Natural killer cell (primary cell): ENCODE measurements at regions not wholly inside any gene's neighbourhood (a gene's known extent, or its start where the extent isn't known, plus 50 kb on each side); places are given as distances from the start of the nearest gene placed in this dataset.

Experiments
- ATAC-seq, 3 donors: fragments of 150-1000 bp in 2 of 3; fragments of 200-7000 bp in 1 of 3; cut with Tn5 transposase; 1 replicate in 1 of 3; 2 replicates in 2 of 3; pipeline ENCODE4 v1.10.0; 2021; ENCODE audit warnings: mild to moderate bottlenecking in 2 of 3, moderate library complexity in 2 of 3
- DNase-seq, 2 donors: peaks; one replicate each; pipeline versions ENCODE4 v3.0.0 to v3.0.0-alpha.2; 2013 to 2021; ENCODE audit warnings: mixed read lengths in 1 of 2
- H3K27ac ChIP-seq: one replicate; pipeline ENCODE4 v1.5.1; 2013; ENCODE audit warnings: mild to moderate bottlenecking, low read length
- H3K27me3 ChIP-seq: one replicate; pipeline ENCODE4 v1.6.1; 2013; ENCODE audit warnings: low read length; ENCODE audit not compliant: control insufficient read depth, insufficient read depth
- H3K36me3 ChIP-seq: one replicate; pipeline ENCODE4 v1.6.1; 2013; ENCODE audit warnings: low read length; ENCODE audit not compliant: control insufficient read depth, insufficient read depth
- H3K4me1 ChIP-seq: one replicate; pipeline ENCODE4 v1.6.1; 2013; ENCODE audit warnings: low read length; ENCODE audit not compliant: control insufficient read depth, insufficient read depth
- H3K4me3 ChIP-seq: one replicate; pipeline ENCODE4 v1.5.1; 2013; ENCODE audit warnings: low read length
- H3K9me3 ChIP-seq: one replicate; pipeline ENCODE4 v1.6.1; 2013; ENCODE audit warnings: low read length; ENCODE audit not compliant: control insufficient read depth, insufficient read depth
- H3K27ac Mint-ChIP-seq, 2 donors: one replicate each; pipeline ENCODE4 v1.8.0; 2022; ENCODE audit warnings: mild to moderate bottlenecking in 2 of 2, mixed read lengths in 2 of 2, moderate library complexity in 1 of 2
- H3K27me3 Mint-ChIP-seq, 2 donors: one replicate each; pipeline ENCODE4 v1.8.0; 2022; ENCODE audit warnings: low read depth in 2 of 2, mixed read lengths in 2 of 2
- H3K36me3 Mint-ChIP-seq: one replicate; pipeline ENCODE4 v1.8.0; 2022; ENCODE audit warnings: mixed read lengths
- H3K4me1 Mint-ChIP-seq, 2 donors: one replicate each; pipeline ENCODE4 v1.8.0; 2022; ENCODE audit warnings: mixed read lengths in 2 of 2
- H3K4me3 Mint-ChIP-seq: one replicate; pipeline ENCODE4 v1.8.0; 2022; ENCODE audit warnings: mild to moderate bottlenecking, moderate library complexity, mixed read lengths
- H3K9me3 Mint-ChIP-seq, 2 donors: one replicate each; pipeline ENCODE4 v1.8.0; 2022; ENCODE audit warnings: mixed read lengths in 2 of 2
- CTCF ChIP-seq: fragments of 200-600 bp; IDR thresholded peaks from one replicate; pipeline ENCODE4 v1.8.0; 2022; ENCODE audit warnings: antibody characterized with exemption
- WGBS: methylation state at CpG from one replicate; pipeline ENCODE4 v1.1.7; 2013; ENCODE audit warnings: missing lambda C conversion rate; ENCODE audit not compliant: insufficient coverage; 5-methylcytosine and 5-hydroxymethylcytosine counted together
- intact Hi-C: fragments of 100-400 bp; cut with micrococcal nuclease; formaldehyde crosslinking; loops from one replicate; pipeline ENCODE4 v1.14.2; 2022

GRCh38 chr20:60630609-60631008 lies 621.5 kb upstream of the CDH4 start:
- no peak overlapping the region for H3K27ac Mint-ChIP-seq
- H3K4me1 Mint-ChIP-seq = no peaks in the 10 kb centered on the region
- no peaks in the 10 kb centered on the region for H3K36me3 Mint-ChIP-seq
- H3K27ac ChIP-seq = no peak overlapping the region
- TF ChIP-seq CTCF = no peak
- ATAC-seq (no peak), DNase-seq (no peak)
- no peaks in the 10 kb centered on the region for H3K36me3 ChIP-seq
- intact Hi-C loops = no loop called here
- H3K9me3 Mint-ChIP-seq = no peaks in the 10 kb centered on the region
- no peaks in the 10 kb centered on the region for H3K9me3 ChIP-seq
- no peak overlapping the region for H3K4me3 ChIP-seq
- no peaks in the 10 kb centered on the region for H3K27me3 ChIP-seq
- H3K4me1 ChIP-seq = no peaks in the 10 kb centered on the region
- H3K27me3 Mint-ChIP-seq = peaks cover 3 to 8% of the 10 kb centered on the region in 2 donors
- no peak overlapping the region for H3K4me3 Mint-ChIP-seq
- 79% methylated on average over 8 of the region's 8 CpGs for WGBS

GRCh38 chr20:60631585-60632287 lies 620.3 kb upstream of the CDH4 start:
- no peak overlapping the region for H3K27ac ChIP-seq
- TF ChIP-seq CTCF = no peak
- Mint-ChIP-seq H3K4me1 (no peaks in the 10 kb centered on the region), H3K27ac (no peak overlapping the region), H3K4me3 (no peak overlapping the region), H3K36me3 (no peaks in the 10 kb centered on the region), H3K27me3 (peaks cover 3 to 8% of the 10 kb centered on the region in 2 donors), H3K9me3 (no peaks in the 10 kb centered on the region)
- intact Hi-C loops = no loop called here
- ATAC-seq = no peak
- no peaks in the 10 kb centered on the region for H3K9me3 ChIP-seq
- no peak for DNase-seq
- no peaks in the 10 kb centered on the region for H3K4me1 ChIP-seq
- no peaks in the 10 kb centered on the region for H3K27me3 ChIP-seq
- no peaks in the 10 kb centered on the region for H3K36me3 ChIP-seq
- no peak overlapping the region for H3K4me3 ChIP-seq
- 90% methylated on average over 7 of the region's 9 CpGs for WGBS

- TF ChIP-seq CTCF = no peak
- intact Hi-C loops = no loop called here
- no peak overlapping the region for H3K4me3 Mint-ChIP-seq
- ATAC-seq = no peak
- H3K4me1 Mint-ChIP-seq = no peaks in the 10 kb centered on the region
- Histone ChIP-seq H3K27me3 (no peaks in the 10 kb centered on the region), H3K4me3 (no peak overlapping the region), H3K9me3 (no peaks in the 10 kb centered on the region), H3K27ac (no peak overlapping the region), H3K4me1 (no peaks in the 10 kb centered on the region), H3K36me3 (no peaks in the 10 kb centered on the region)
- no peaks in the 10 kb centered on the region for H3K36me3 Mint-ChIP-seq
- peaks cover 3 to 8% of the 10 kb centered on the region in 2 donors for H3K27me3 Mint-ChIP-seq
- H3K9me3 Mint-ChIP-seq = no peaks in the 10 kb centered on the region
- no peak overlapping the region for H3K27ac Mint-ChIP-seq
- no peak for DNase-seq
- WGBS = 82% methylated on average over 7 of the region's 8 CpGs
Measured at GRCh38 chr20:60632391-60633262, 619.4 kb upstream of the CDH4 start.
